ENCODE measurements at regions not wholly inside any gene's neighbourhood (a gene's known extent, or its start where the extent isn't known, plus 50 kb on each side); places are given as distances from the start of the nearest gene placed in this dataset.

GRCh38 chr3:163812006-163812405 lies 1266.3 kb downstream of the SI start:
- no peak overlapping the region for H3K4me3 ChIP-seq
- H3K9me3 ChIP-seq (replicated peaks; ENCODE audit: control insufficient read depth, insufficient read depth, low read depth, low read length), result no peaks in the 10 kb centered on the region
- H3K9me1 ChIP-seq (ENCODE audit: control insufficient read depth, insufficient read depth, low read length), result no peaks in the 10 kb centered on the region
- FAIRE-seq, result no peak
- WGBS (ENCODE audit: insufficient coverage, low coverage, missing lambda C conversion rate), result 2% methylated on average over 3 of the region's 3 CpGs
- no peak overlapping the region for H2AFZ ChIP-seq (ENCODE audit: low read depth, low read length)
- no peak for DNase-seq (ENCODE audit: extremely low read depth in 1 of 4, low spot score in 3 of 4)
- in situ Hi-C loops (cut with MboI) (no loop called here), intact Hi-C loops (cut with micrococcal nuclease) (no loop called here)
- no peaks in the 10 kb centered on the region for H3K4me1 ChIP-seq (replicated peaks in 1 of 2; ENCODE audit: control insufficient read depth in 2 of 2, insufficient read depth in 2 of 2, low read length in 2 of 2)
- BruUV-seq (replicated peaks), result no TSS peak
- no peaks in the 10 kb centered on the region for H3K27me3 ChIP-seq (ENCODE audit: control insufficient read depth in 2 of 2, insufficient read depth in 2 of 2, low read length in 2 of 2)
- no peak overlapping the region for H3K27ac ChIP-seq (ENCODE audit: extremely low read depth, low read depth, low read length)
- H4K20me1 ChIP-seq (replicated peaks; ENCODE audit: control insufficient read depth, insufficient read depth, low read length), result no peaks in the 10 kb centered on the region
- TF ChIP-seq ATF1 (CRISPR knock-in tag; IDR thresholded peaks at IDR 0.05), result no peak
- no peak for TF ChIP-seq ATF1 (tag; IDR thresholded peaks at IDR 0.05)
- no peak for ATAC-seq
- H3K9ac ChIP-seq (ENCODE audit: insufficient read depth in 1 of 2, low read depth in 2 of 2, low read length in 2 of 2), result no peak overlapping the region
- H3K4me2 ChIP-seq (ENCODE audit: insufficient read depth, low read length), result no peak overlapping the region
- POLR2A ChIA-PET, result no interaction called here
- CTCF ChIA-PET (ENCODE audit: low intra/inter-chr PET ratio), result no interaction called here
- H3K36me3 ChIP-seq (ENCODE audit: control insufficient read depth, insufficient read depth, low read length), result no peaks in the 10 kb centered on the region
- H3K79me2 ChIP-seq (ENCODE audit: control insufficient read depth, insufficient read depth, low read length), result no peaks in the 10 kb centered on the region

GRCh38 chr3:163809540-163809993 lies 1268.7 kb downstream of the SI start:
- FAIRE-seq (no peak), ATAC-seq (no peak), DNase-seq (ENCODE audit: extremely low read depth in 1 of 4, low spot score in 3 of 4) (no peak)
- Histone ChIP-seq H4K20me1 (replicated peaks; ENCODE audit: control insufficient read depth, insufficient read depth, low read length) (no peaks in the 10 kb centered on the region), H3K4me3 (no peak overlapping the region), H3K9me1 (ENCODE audit: control insufficient read depth, insufficient read depth, low read length) (no peaks in the 10 kb centered on the region), H3K4me1 (replicated peaks in 1 of 2; ENCODE audit: control insufficient read depth in 2 of 2, insufficient read depth in 2 of 2, low read length in 2 of 2) (no peaks in the 10 kb centered on the region), H3K9ac (ENCODE audit: insufficient read depth in 1 of 2, low read depth in 2 of 2, low read length in 2 of 2) (no peak overlapping the region), H3K36me3 (ENCODE audit: control insufficient read depth, insufficient read depth, low read length) (no peaks in the 10 kb centered on the region), H3K27me3 (ENCODE audit: control insufficient read depth in 2 of 2, insufficient read depth in 2 of 2, low read length in 2 of 2) (no peaks in the 10 kb centered on the region), H3K27ac (ENCODE audit: extremely low read depth, low read depth, low read length) (no peak overlapping the region), H3K79me2 (ENCODE audit: control insufficient read depth, insufficient read depth, low read length) (no peaks in the 10 kb centered on the region), H3K9me3 (replicated peaks; ENCODE audit: control insufficient read depth, insufficient read depth, low read depth, low read length) (no peaks in the 10 kb centered on the region), H2AFZ (ENCODE audit: low read depth, low read length) (no peak overlapping the region), H3K4me2 (ENCODE audit: insufficient read depth, low read length) (no peak overlapping the region)
- POLR2A ChIA-PET, result no interaction called here
- BruUV-seq (replicated peaks), result no TSS peak
- in situ Hi-C loops (cut with MboI), result no loop called here
- 0% methylated on average over 4 of the region's 4 CpGs for WGBS (ENCODE audit: insufficient coverage, low coverage, missing lambda C conversion rate)
- intact Hi-C loops (cut with micrococcal nuclease), result no loop called here
- CTCF ChIA-PET (ENCODE audit: low intra/inter-chr PET ratio), result no interaction called here
- TF ChIP-seq HDAC2 (IDR thresholded peaks at IDR 0.05) (no peak), ZNF12 (CRISPR knock-in tag; IDR thresholded peaks at IDR 0.05) (no peak), PHF8 (IDR thresholded peaks at IDR 0.05; ENCODE audit: borderline replicate concordance, low read length) (no peak), FOSL1 (tag; conservative IDR thresholded peaks at IDR 0.05) (no peak), SMARCB1 (IDR thresholded peaks at IDR 0.05; ENCODE audit: insufficient read length, low read depth) (no peak), ERF (CRISPR knock-in tag; IDR thresholded peaks at IDR 0.05) (no peak), ZNF175 (CRISPR knock-in tag; IDR thresholded peaks at IDR 0.05; ENCODE audit: low read depth) (no peak), ZBTB1 (CRISPR knock-in tag; IDR thresholded peaks at IDR 0.05; ENCODE audit: borderline replicate concordance, low read depth) (no peak), POLR2A (conservative IDR thresholded peaks at IDR 0.05) (no peak), ELK1 (CRISPR knock-in tag; IDR thresholded peaks at IDR 0.05) (no peak), PRMT5 (CRISPR knock-in tag; IDR thresholded peaks at IDR 0.05) (no peak), ZKSCAN3 (CRISPR knock-in tag; IDR thresholded peaks at IDR 0.05) (no peak), SREBF2 (CRISPR knock-in tag; IDR thresholded peaks at IDR 0.05) (no peak), E4F1 (CRISPR knock-in tag; IDR thresholded peaks at IDR 0.05; ENCODE audit: borderline replicate concordance) (no peak), POLR3A (IDR thresholded peaks at IDR 0.05; ENCODE audit: borderline replicate concordance, extremely low read depth, insufficient read depth, insufficient read length) (no peak)
